ENCODE measurements at regions not wholly inside any gene's neighbourhood (a gene's known extent, or its start where the extent isn't known, plus 50 kb on each side); places are given as distances from the start of the nearest gene placed in this dataset.

GRCh38 chr21:45347048-45347711 lies 57.8 kb upstream of the COL18A1 start:
- no TSS peak for BruUV-seq (replicated peaks)
- no peak for DNase-seq (ENCODE audit: low read depth, low spot score)
- Histone ChIP-seq H3K79me2 (ENCODE audit: insufficient read depth, low read length) (no peaks in the 10 kb centered on the region), H3K9me2 (ENCODE audit: insufficient read depth) (no peaks in the 10 kb centered on the region), H2AFZ (ENCODE audit: low read depth, low read length, poor library complexity, severe bottlenecking) (no peak overlapping the region), H3K27ac (ENCODE audit: low read depth, low read length) (no peak overlapping the region), H4K20me1 (ENCODE audit: insufficient read depth) (no peaks in the 10 kb centered on the region), H3K9ac (ENCODE audit: low read length) (no peak overlapping the region), H3K36me3 (ENCODE audit: control insufficient read depth in 1 of 2, insufficient read depth in 2 of 2, low read length in 2 of 2) (no peaks in the 10 kb centered on the region), H3K4me2 (ENCODE audit: low read length) (no peak overlapping the region), H3K27me3 (ENCODE audit: insufficient read depth, low read length) (no peaks in the 10 kb centered on the region), H3K9me3 (ENCODE audit: control insufficient read depth in 1 of 2, insufficient read depth in 1 of 2, low read depth in 1 of 2, low read length in 2 of 2) (no peaks in the 10 kb centered on the region), H3K4me1 (ENCODE audit: control insufficient read depth in 1 of 2, insufficient read depth in 2 of 2, low read length in 2 of 2) (no peaks in the 10 kb centered on the region), H3K4me3 (replicated peaks in 1 of 2; ENCODE audit: low read depth in 1 of 2, low read length in 2 of 2) (no peak overlapping the region)
- no peak for ATAC-seq
- ChIA-PET CTCF (no interaction called here), RAD21 (ENCODE audit: low non-redundant PET in 1 of 2, low total read pairs in 2 of 2, uncharacterized antibody in 2 of 2, unreplicated experiment in 2 of 2) (no interaction called here), POLR2A (no interaction called here)
- TF ChIP-seq ATF3 (IDR thresholded peaks at IDR 0.05) = no peak
- TF ChIP-seq SIN3A (IDR thresholded peaks at IDR 0.05; ENCODE audit: low read depth) = no peak
- intact Hi-C loops (cut with micrococcal nuclease) = no loop called here

DNA sequence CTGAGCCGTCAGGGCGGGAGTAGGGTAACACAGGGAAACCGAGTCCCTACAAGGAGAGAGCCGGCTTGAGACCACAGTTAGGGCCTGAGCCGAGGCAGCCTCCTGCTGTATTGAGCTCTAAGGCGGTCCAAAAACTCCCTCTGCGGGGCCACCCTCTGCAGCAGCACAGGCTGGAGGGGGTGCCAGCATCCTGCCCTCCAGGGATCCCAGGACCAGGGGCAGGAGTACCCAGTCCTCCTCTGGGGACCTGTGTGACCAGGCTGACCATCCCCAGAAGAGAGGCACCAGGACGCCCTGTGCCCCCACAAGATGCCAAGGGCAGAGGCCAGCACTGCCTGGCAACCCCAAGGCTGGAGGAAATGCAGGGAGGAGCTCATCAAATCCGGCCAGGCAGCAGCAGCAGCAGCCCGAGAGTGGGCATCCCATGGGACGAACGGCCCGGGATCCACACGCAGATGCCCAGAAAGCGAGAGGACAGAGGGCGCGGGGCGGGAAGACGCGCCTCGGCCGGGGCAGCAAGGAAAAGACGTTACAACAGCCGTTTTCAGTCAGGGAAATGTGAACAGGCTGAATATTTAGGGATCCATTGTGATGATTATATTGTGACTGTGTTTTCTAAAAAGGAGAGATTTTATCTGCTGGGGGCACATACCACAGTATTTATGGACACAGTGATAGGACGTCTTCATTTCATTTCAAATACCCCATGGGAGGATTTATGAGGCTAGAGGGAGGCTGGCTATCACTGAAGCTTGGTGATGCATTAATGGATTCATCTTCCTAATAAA lies 57.1 kb upstream of the COL18A1 start:
- TF ChIP-seq EZH2phosphoT487 (IDR thresholded peaks at IDR 0.05; ENCODE audit: borderline replicate concordance) (no peak), EGR1 (IDR thresholded peaks at IDR 0.05; ENCODE audit: low read depth) (no peak), EZH2 (IDR thresholded peaks at IDR 0.05) (no peak), RAD21 (IDR thresholded peaks at IDR 0.05; ENCODE audit: low read depth) (no peak), SP1 (IDR thresholded peaks at IDR 0.05; ENCODE audit: low read depth) (no peak), FOSL1 (IDR thresholded peaks at IDR 0.05; ENCODE audit: low read depth) (no peak), SRF (IDR thresholded peaks at IDR 0.05; ENCODE audit: low read depth) (no peak)
- ChIA-PET POLR2A (no interaction called here), CTCF (no interaction called here), RAD21 (ENCODE audit: low non-redundant PET in 1 of 2, low total read pairs in 2 of 2, uncharacterized antibody in 2 of 2, unreplicated experiment in 2 of 2) (no interaction called here)
- no TSS peak for BruUV-seq (replicated peaks)
- DNase-seq (ENCODE audit: low read depth, low spot score) (no peak), ATAC-seq (no peak)
- Histone ChIP-seq H3K27me3 (ENCODE audit: insufficient read depth, low read length) (no peaks in the 10 kb centered on the region), H3K4me1 (ENCODE audit: control insufficient read depth in 1 of 2, insufficient read depth in 2 of 2, low read length in 2 of 2) (no peaks in the 10 kb centered on the region), H3K9ac (ENCODE audit: low read length) (no peak overlapping the region), H3K9me3 (ENCODE audit: control insufficient read depth in 1 of 2, insufficient read depth in 1 of 2, low read depth in 1 of 2, low read length in 2 of 2) (no peaks in the 10 kb centered on the region), H4K20me1 (ENCODE audit: insufficient read depth) (no peaks in the 10 kb centered on the region), H2AFZ (ENCODE audit: low read depth, low read length, poor library complexity, severe bottlenecking) (no peak overlapping the region), H3K79me2 (ENCODE audit: insufficient read depth, low read length) (no peaks in the 10 kb centered on the region), H3K4me3 (replicated peaks in 1 of 2; ENCODE audit: low read depth in 1 of 2, low read length in 2 of 2) (no peak overlapping the region), H3K36me3 (ENCODE audit: control insufficient read depth in 1 of 2, insufficient read depth in 2 of 2, low read length in 2 of 2) (no peaks in the 10 kb centered on the region), H3K4me2 (ENCODE audit: low read length) (no peak overlapping the region), H3K9me2 (ENCODE audit: insufficient read depth) (no peaks in the 10 kb centered on the region), H3K27ac (ENCODE audit: low read depth, low read length) (no peak overlapping the region)
- intact Hi-C loops (cut with micrococcal nuclease) = no loop called here
